ENCODE measurements at regions not wholly inside any gene's neighbourhood (a gene's known extent, or its start where the extent isn't known, plus 50 kb on each side); places are given as distances from the start of the nearest gene placed in this dataset.

GRCh38 chr7:98697083-98697482, 80.0 kb downstream of the NPTX2 start:
- Histone ChIP-seq H3K79me2 (replicated peaks; ENCODE audit: insufficient read depth) (no peaks in the 10 kb centered on the region), H3K4me1 (ENCODE audit: insufficient read depth) (no peaks in the 10 kb centered on the region), H3K4me2 (no peak overlapping the region), H3K36me3 (ENCODE audit: insufficient read depth) (no peaks in the 10 kb centered on the region), H3K4me3 (no peak overlapping the region), H3K27me3 (ENCODE audit: insufficient read depth) (no peaks in the 10 kb centered on the region), H3K9me2 (ENCODE audit: insufficient read depth) (no peaks in the 10 kb centered on the region), H2AFZ (no peak overlapping the region), H3F3A (replicated peaks; ENCODE audit: low read depth) (no peaks in the 10 kb centered on the region), H4K20me1 (replicated peaks; ENCODE audit: insufficient read depth) (no peaks in the 10 kb centered on the region), H3K27ac (ENCODE audit: low read depth) (no peak overlapping the region)
- ATAC-seq (no peak), DNase-seq (ENCODE audit: low spot score) (no peak)
- H3K4me1 Mint-ChIP-seq = no peaks in the 10 kb centered on the region
- peaks cover 11% of the 10 kb centered on the region for H3K36me3 Mint-ChIP-seq (ENCODE audit: low read depth)
- peaks cover 3% of the 10 kb centered on the region for H3K27me3 Mint-ChIP-seq (ENCODE audit: insufficient read depth, low read depth, poor library complexity)
- no peak overlapping the region for H3K4me3 Mint-ChIP-seq
- peaks cover 42% of the 10 kb centered on the region for H3K9me3 Mint-ChIP-seq
- H3K27ac Mint-ChIP-seq = no peak overlapping the region
- TF ChIP-seq ETS1 (IDR thresholded peaks at IDR 0.05) = no peak
- no peak for TF ChIP-seq CREB1 (CRISPR knock-in tag; IDR thresholded peaks at IDR 0.05; ENCODE audit: low read depth)
- TF ChIP-seq POLR2AphosphoS5 (IDR thresholded peaks at IDR 0.05; ENCODE audit: low read depth) = no peak
- no peak for TF ChIP-seq NANOG (IDR thresholded peaks at IDR 0.05; ENCODE audit: borderline replicate concordance)
- no peak for TF ChIP-seq STAT1 (IDR thresholded peaks at IDR 0.05; ENCODE audit: unreplicated experiment)
- TF ChIP-seq JUNB (IDR thresholded peaks at IDR 0.05; ENCODE audit: unreplicated experiment) = no peak
- no peak for TF ChIP-seq REST (IDR thresholded peaks at IDR 0.05; ENCODE audit: unreplicated experiment)
- no peak for TF ChIP-seq EZH2phosphoT487 (IDR thresholded peaks at IDR 0.05; ENCODE audit: unreplicated experiment)
- no peak for TF ChIP-seq ZNF331 (CRISPR knock-in tag; IDR thresholded peaks at IDR 0.05; ENCODE audit: low read depth)
- TF ChIP-seq ZNF462 (CRISPR knock-in tag; IDR thresholded peaks at IDR 0.05) = no peak
- TF ChIP-seq EZH2 (IDR thresholded peaks at IDR 0.05; ENCODE audit: low read depth, unreplicated experiment) = no peak
- TF ChIP-seq, protein P1, sequence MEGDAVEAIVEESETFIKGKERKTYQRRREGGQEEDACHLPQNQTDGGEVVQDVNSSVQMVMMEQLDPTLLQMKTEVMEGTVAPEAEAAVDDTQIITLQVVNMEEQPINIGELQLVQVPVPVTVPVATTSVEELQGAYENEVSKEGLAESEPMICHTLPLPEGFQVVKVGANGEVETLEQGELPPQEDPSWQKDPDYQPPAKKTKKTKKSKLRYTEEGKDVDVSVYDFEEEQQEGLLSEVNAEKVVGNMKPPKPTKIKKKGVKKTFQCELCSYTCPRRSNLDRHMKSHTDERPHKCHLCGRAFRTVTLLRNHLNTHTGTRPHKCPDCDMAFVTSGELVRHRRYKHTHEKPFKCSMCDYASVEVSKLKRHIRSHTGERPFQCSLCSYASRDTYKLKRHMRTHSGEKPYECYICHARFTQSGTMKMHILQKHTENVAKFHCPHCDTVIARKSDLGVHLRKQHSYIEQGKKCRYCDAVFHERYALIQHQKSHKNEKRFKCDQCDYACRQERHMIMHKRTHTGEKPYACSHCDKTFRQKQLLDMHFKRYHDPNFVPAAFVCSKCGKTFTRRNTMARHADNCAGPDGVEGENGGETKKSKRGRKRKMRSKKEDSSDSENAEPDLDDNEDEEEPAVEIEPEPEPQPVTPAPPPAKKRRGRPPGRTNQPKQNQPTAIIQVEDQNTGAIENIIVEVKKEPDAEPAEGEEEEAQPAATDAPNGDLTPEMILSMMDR (conservative IDR thresholded peaks at IDR 0.05; ENCODE audit: low read depth in 2 of 2) = no peak
- TF ChIP-seq ZNF114 (CRISPR knock-in tag; IDR thresholded peaks at IDR 0.05) = no peak
